HEK293T (cell line): ENCODE measurements at regions not wholly inside any gene's neighbourhood (a gene's known extent, or its start where the extent isn't known, plus 50 kb on each side); places are given as distances from the start of the nearest gene placed in this dataset.

ENCODE experiments used
- CTCF ChIA-PET: fragments of 350-600 bp; formaldehyde crosslinking; extraction: SDS; loops from one replicate; lab custom pipeline; 2021; ENCODE audit warnings: antibody characterized with exemption, inconsistent platforms; lab: Yijun Ruan, JAX
- POLR2A ChIA-PET: fragments of 350-600 bp; formaldehyde crosslinking; extraction: SDS; loops from one replicate; lab custom pipeline; 2020; ENCODE audit warnings: antibody characterized with exemption, inconsistent platforms; lab: Yijun Ruan, JAX
- DNase-seq: peaks from one replicate; pipeline ENCODE4 v3.0.0; 2012; ENCODE audit warnings: mixed read lengths; ENCODE audit errors: extremely low spot score
- ARNT ChIP-seq: fragments of 450-650 bp; IDR thresholded peaks from 2 replicates; pipeline ENCODE4 v1.6.1; 2017; ENCODE audit warnings: mild to moderate bottlenecking
- BHLHE40 ChIP-seq: fragments of 450-650 bp; IDR thresholded peaks from 2 replicates; pipeline ENCODE4 v1.6.1; 2016; ENCODE audit warnings: mild to moderate bottlenecking, moderate library complexity, borderline replicate concordance
- CTBP1 ChIP-seq: fragments of 450-650 bp; IDR thresholded peaks from 2 replicates; pipeline ENCODE4 v1.6.1; 2016; ENCODE audit warnings: borderline replicate concordance
- ELF4 ChIP-seq: fragments of 450-650 bp; IDR thresholded peaks from 2 replicates; pipeline ENCODE4 v1.6.1; 2017; ENCODE audit warnings: antibody characterized with exemption
- FOXA1 ChIP-seq: fragments of 450-650 bp; IDR thresholded peaks from 2 replicates; pipeline ENCODE4 v1.6.1; 2016; ENCODE audit warnings: mild to moderate bottlenecking
- FOXK2 ChIP-seq: fragments of 450-650 bp; IDR thresholded peaks from 2 replicates; pipeline ENCODE4 v1.6.1; 2016; ENCODE audit warnings: mild to moderate bottlenecking
- FOXM1 ChIP-seq: fragments of 450-650 bp; IDR thresholded peaks from 2 replicates; pipeline ENCODE4 v1.6.1; 2017; ENCODE audit warnings: mild to moderate bottlenecking, borderline replicate concordance
- HDGF ChIP-seq: fragments of 450-650 bp; IDR thresholded peaks from 2 replicates; pipeline ENCODE4 v1.6.1; 2017; ENCODE audit warnings: antibody characterized with exemption, borderline replicate concordance
- L3MBTL2 ChIP-seq: fragments of 450-650 bp; conservative IDR thresholded peaks from 2 replicates; pipeline ENCODE4 v1.6.1; 2016; ENCODE audit warnings: mild to moderate bottlenecking
- LEF1 ChIP-seq: fragments of 450-650 bp; IDR thresholded peaks from 2 replicates; pipeline ENCODE4 v1.6.1; 2017; ENCODE audit warnings: mild to moderate bottlenecking, borderline replicate concordance
- NFRKB ChIP-seq: fragments of 450-650 bp; IDR thresholded peaks from 2 replicates; pipeline ENCODE4 v1.6.1; 2016; ENCODE audit warnings: mild to moderate bottlenecking, moderate library complexity
- SP1 ChIP-seq: fragments of 450-650 bp; IDR thresholded peaks from 2 replicates; pipeline ENCODE4 v1.6.1; 2017
- SUZ12 ChIP-seq: fragments of 450-650 bp; IDR thresholded peaks from 2 replicates; pipeline ENCODE4 v1.6.1; 2016; ENCODE audit warnings: mild to moderate bottlenecking
- TARDBP ChIP-seq: fragments of 450-650 bp; IDR thresholded peaks from 2 replicates; pipeline ENCODE4 v1.6.1; 2016
- ZNF384 ChIP-seq: fragments of 450-650 bp; IDR thresholded peaks from 2 replicates; pipeline ENCODE4 v1.6.1; 2016
- TF ChIP-seq, protein P1 (sequence below): fragments of 450-650 bp; IDR thresholded peaks from 2 replicates; pipeline ENCODE4 v1.6.1; 2016

DNA sequence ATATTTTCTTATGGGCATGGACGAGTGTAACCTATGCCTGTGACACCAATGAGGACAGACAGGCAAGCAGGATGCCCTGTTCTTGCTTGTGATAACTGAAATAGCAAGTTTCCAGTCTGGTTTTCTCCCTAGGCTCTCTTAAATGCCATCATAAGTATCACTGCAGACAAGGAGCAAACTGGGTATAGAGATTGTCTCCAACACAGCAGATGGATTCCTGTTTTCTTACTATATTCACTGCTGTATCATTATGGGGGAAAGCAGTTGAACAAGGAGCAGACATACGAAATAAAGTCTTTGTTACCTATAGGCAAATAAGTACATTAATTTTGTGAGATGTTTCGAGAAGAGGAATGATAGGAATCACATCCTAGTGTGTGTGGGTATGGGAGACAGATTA is 178.0 kb upstream of the TBL1XR1 start:
- CTCF ChIA-PET: no interaction called here
- TF ChIP-seq HDGF (no peak), ZNF384 (no peak), ARNT (no peak), SUZ12 (no peak), L3MBTL2 (no peak), CTBP1 (no peak), TARDBP (no peak), ELF4 (no peak), SP1 (no peak), BHLHE40 (no peak), FOXK2 (no peak), FOXM1 (no peak), LEF1 (no peak)
- TF ChIP-seq, protein P1, sequence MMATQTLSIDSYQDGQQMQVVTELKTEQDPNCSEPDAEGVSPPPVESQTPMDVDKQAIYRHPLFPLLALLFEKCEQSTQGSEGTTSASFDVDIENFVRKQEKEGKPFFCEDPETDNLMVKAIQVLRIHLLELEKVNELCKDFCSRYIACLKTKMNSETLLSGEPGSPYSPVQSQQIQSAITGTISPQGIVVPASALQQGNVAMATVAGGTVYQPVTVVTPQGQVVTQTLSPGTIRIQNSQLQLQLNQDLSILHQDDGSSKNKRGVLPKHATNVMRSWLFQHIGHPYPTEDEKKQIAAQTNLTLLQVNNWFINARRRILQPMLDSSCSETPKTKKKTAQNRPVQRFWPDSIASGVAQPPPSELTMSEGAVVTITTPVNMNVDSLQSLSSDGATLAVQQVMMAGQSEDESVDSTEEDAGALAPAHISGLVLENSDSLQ: no peak
- POLR2A ChIA-PET: no interaction called here
- no peak for DNase-seq

DNA sequence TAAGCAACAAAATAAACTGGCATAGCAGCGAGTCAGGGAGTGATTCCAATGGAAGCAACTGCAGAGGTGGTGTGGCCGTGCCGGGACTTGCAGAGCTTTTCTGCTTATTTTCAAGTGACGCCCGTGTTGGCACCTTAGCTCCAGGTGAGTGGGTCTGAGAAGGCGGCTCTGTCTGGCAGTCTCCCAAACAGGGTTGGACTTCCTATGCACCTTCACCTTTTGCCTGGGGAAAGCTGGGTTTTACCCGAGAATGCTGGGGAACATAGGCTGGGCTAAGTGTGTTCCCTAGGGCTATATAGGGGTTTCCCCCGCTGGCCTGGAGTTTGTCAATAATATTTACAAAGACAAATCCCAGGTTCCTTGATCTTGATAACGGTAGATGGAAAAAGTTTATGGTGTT is 179.9 kb upstream of the TBL1XR1 start:
- CTCF ChIA-PET: no interaction called here
- no peak for TF ChIP-seq FOXK2
- no peak for TF ChIP-seq TARDBP
- no peak for TF ChIP-seq ZNF384
- no peak for DNase-seq

DNA sequence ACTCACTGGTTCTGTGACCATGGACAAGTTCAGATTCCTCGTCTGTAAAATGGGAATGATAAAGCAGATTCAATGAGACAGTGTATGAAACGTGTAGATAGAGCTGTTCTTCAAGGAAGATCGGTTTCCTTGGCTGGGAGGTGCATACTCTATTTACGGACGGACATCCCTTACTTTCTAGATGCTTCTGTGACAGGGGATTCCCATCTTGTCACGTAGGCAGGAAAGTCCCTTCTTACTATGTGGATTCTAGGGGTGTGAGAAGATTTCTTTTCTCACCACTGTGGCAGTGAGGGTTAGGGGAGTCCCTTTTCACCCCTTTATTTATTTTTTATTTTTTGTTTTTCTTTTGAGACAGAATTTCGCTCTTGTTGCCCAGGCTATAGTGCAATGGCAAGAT is 180.9 kb upstream of the TBL1XR1 start:
- CTCF ChIA-PET: no interaction called here
- no peak for TF ChIP-seq ARNT
- no peak for DNase-seq
- POLR2A ChIA-PET: no interaction called here

More for the DNA sequence above, 179.9 kb upstream of the TBL1XR1 start:
- POLR2A ChIA-PET: no interaction called here

DNA sequence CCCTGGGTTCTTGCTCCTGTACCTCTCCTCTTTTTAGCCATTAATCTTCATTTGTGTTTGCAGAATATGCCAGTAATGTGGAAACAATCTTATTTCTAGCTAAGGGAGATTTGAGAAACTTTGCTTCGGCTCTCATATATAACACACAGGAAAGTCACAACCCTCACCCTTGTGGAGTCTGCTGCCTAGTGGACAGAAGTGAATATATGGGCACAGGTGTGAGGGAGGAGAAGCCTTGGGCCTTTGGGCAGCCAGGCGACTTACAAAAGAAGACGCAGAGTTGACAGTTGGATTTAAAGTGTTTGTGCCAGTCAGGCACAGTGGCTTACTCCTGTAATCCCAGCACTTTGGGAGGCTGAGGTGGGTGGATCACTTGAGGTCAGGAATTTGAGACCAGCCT is 181.8 kb upstream of the TBL1XR1 start:
- POLR2A ChIA-PET: no interaction called here
- no peak for TF ChIP-seq FOXA1
- CTCF ChIA-PET: no interaction called here
- no peak for DNase-seq

DNA sequence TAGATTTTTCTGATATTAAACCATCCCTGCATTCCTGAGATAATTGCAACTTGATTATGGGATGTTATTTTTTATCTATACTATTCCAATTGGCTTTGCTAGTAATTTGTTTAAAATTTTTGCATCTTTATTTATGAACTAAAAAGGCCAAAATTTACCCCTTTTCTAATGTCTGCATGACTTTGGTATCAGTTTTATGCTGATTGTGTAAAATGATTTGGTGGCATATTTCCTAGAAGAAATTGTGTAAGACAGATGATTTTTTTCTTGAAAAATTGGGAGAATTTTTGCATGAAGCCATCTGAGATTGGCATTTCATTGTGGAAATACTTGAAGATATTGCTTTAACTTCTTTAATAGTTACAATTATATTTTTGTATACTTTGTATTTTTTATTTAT is 183.8 kb upstream of the TBL1XR1 start:
- no peak for DNase-seq
- ChIA-PET CTCF (no interaction called here), POLR2A (no interaction called here)
- TF ChIP-seq BHLHE40 (no peak), FOXK2 (no peak)

DNA sequence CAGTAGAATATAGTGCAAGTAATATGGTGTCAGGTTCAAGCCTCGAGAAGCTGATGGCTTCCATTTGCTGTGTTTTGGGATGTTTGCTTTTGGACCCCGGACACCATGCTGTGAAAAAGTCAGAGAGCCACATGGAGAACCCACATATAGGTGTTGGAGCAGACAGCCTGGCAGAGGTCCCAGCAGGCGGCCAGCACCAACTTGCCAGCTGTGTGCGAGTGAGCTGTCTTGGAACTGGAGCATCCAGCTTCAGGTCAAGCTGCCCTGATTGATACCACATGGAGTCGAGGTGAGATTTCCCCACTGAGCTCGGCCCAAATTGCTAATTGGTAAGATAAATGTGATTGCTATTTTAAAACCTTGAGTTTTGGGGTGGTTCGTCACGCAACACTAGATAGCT is 185.7 kb upstream of the TBL1XR1 start:
- TF ChIP-seq FOXM1 (no peak), LEF1 (no peak), ZNF384 (no peak), SUZ12 (no peak), ARNT (no peak), SP1 (no peak), FOXK2 (no peak), ELF4 (no peak), CTBP1 (no peak), NFRKB (no peak), FOXA1 (no peak), L3MBTL2 (no peak), TARDBP (no peak), HDGF (no peak), BHLHE40 (no peak)
- TF ChIP-seq, protein P1: no peak
- ChIA-PET POLR2A (no interaction called here), CTCF (no interaction called here)
- DNase-seq: no peak

DNA sequence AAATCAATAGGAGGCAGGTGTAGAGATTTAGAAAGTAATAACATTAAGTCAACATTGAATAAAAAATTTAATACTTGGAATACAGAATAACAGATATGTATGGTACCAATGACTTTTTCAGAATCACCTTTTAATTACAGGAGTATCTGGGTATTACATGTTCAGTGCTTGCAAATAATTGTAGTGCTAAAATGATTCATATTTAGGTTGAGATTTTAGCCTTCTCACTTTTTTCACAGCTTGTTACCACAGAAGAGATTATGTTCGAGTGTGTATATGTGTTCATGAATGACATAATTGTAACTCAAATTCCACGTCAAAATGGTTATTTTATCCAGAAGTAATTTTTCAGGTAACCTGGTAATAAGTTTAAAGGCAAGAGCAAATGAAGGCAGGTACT is 187.9 kb upstream of the TBL1XR1 start:
- no peak for DNase-seq
- CTCF ChIA-PET: no interaction called here
- POLR2A ChIA-PET: no interaction called here
- TF ChIP-seq BHLHE40 (no peak), TARDBP (no peak)

DNA sequence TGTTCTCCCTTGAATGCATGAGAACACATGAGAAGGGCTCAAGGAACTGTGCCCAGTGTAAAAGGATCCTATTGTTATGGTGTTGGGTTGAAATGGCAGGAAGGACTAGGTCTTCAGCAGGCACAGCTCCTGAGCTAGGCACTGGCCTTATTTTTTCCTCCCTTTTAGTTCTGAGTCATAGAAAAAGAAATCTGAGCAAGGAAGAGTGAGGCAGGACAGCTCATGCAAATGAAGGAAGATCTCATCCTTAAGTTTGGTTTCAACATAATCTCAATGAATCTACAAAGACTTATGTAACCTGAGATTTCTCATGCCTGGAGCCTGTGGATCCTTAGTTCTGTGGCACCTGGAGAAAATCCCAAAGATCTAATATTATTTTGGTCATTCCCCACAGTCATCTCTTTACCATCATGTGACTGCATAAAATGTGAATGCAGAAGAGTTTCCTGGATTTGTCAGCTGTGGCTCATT is 188.6 kb upstream of the TBL1XR1 start:
- DNase-seq: no peak
- TF ChIP-seq SP1 (no peak), TARDBP (no peak), FOXK2 (no peak), ARNT (no peak), ZNF384 (no peak), FOXA1 (no peak), LEF1 (no peak), FOXM1 (no peak), CTBP1 (no peak)
- CTCF ChIA-PET: no interaction called here
- POLR2A ChIA-PET: no interaction called here
